ENCODE measurements at regions not wholly inside any gene's neighbourhood (a gene's known extent, or its start where the extent isn't known, plus 50 kb on each side); places are given as distances from the start of the nearest gene placed in this dataset.

DNA sequence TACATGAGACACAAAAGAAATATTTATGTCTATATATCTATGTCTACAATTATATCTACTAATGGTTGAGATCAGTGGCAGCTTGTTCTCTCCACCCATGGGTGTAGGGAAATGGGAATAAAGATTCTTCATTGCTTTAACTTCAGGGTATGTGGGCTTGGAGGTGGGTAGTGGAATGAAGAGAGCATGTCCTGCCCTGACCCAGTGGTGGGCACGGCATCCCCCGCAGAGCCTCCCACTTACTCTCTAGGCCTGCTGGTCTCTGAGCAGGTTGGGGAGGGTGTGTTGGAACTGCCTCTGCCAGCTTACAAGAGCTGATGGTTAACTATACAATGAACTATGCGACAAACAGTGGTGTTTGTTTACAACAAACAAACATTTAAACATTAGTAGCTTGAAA is 152.5 kb upstream of the SKOR2 start:
- TF ChIP-seq, protein P1, sequence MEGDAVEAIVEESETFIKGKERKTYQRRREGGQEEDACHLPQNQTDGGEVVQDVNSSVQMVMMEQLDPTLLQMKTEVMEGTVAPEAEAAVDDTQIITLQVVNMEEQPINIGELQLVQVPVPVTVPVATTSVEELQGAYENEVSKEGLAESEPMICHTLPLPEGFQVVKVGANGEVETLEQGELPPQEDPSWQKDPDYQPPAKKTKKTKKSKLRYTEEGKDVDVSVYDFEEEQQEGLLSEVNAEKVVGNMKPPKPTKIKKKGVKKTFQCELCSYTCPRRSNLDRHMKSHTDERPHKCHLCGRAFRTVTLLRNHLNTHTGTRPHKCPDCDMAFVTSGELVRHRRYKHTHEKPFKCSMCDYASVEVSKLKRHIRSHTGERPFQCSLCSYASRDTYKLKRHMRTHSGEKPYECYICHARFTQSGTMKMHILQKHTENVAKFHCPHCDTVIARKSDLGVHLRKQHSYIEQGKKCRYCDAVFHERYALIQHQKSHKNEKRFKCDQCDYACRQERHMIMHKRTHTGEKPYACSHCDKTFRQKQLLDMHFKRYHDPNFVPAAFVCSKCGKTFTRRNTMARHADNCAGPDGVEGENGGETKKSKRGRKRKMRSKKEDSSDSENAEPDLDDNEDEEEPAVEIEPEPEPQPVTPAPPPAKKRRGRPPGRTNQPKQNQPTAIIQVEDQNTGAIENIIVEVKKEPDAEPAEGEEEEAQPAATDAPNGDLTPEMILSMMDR (IDR thresholded peaks at IDR 0.05): no peak
- H3K9me3 ChIP-seq: no peaks in the 10 kb centered on the region
- ATAC-seq (ENCODE audit: insufficient number of reproducible peaks, low FRiP score, low read depth) (no peak), DNase-seq (ENCODE audit: low spot score) (no peak)
- no peak overlapping the region for H3K4me3 ChIP-seq
- H3K27me3 ChIP-seq (replicated peaks; ENCODE audit: insufficient read depth): no peaks in the 10 kb centered on the region
- H3K4me1 ChIP-seq (ENCODE audit: control insufficient read depth in 1 of 2, low read depth in 2 of 2): no peaks in the 10 kb centered on the region
- no peaks in the 10 kb centered on the region for H3K36me3 ChIP-seq
- no peak overlapping the region for H3K27ac ChIP-seq

- ATAC-seq (ENCODE audit: insufficient number of reproducible peaks, low FRiP score, low read depth) (no peak), DNase-seq (ENCODE audit: low spot score) (no peak)
- TF ChIP-seq, protein P1 (IDR thresholded peaks at IDR 0.05): no peak
- no peaks in the 10 kb centered on the region for H3K27me3 ChIP-seq (replicated peaks; ENCODE audit: insufficient read depth)
- no peak overlapping the region for H3K4me3 ChIP-seq
- no peaks in the 10 kb centered on the region for H3K36me3 ChIP-seq
- no peaks in the 10 kb centered on the region for H3K4me1 ChIP-seq (ENCODE audit: control insufficient read depth in 1 of 2, low read depth in 2 of 2)
- no peaks in the 10 kb centered on the region for H3K9me3 ChIP-seq
- H3K27ac ChIP-seq: no peak overlapping the region
Observed at GRCh38 chr18:47403317-47403716, 151.9 kb upstream of the SKOR2 start.

DNA sequence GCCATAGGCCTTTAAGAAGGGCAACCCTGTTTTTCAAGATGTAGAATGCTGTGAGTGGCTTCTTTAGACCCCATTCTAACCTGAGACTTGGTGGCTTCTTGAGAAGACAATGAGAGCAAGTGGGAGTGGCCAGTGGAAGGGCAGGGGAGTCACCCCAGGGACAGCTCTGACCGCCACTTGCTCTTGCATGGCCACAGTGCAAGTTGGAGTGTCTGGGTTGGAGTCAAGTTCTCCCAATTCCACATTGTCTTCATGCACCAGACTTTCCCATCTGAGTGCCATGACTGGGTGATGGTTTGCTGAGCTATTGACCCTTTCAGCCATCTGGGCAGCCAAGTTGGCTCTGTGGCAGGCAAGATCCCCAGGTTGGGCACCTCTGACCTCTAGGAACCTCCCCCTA is 148.0 kb upstream of the SKOR2 start:
- no peak overlapping the region for H3K4me3 ChIP-seq
- no peak overlapping the region for H3K27ac ChIP-seq
- H3K9me3 ChIP-seq: no peaks in the 10 kb centered on the region
- H3K36me3 ChIP-seq: no peaks in the 10 kb centered on the region
- DNase-seq (ENCODE audit: low spot score): no peak
- no peak for ATAC-seq (ENCODE audit: insufficient number of reproducible peaks, low FRiP score, low read depth)
- no peaks in the 10 kb centered on the region for H3K4me1 ChIP-seq (ENCODE audit: control insufficient read depth in 1 of 2, low read depth in 2 of 2)
- no peaks in the 10 kb centered on the region for H3K27me3 ChIP-seq (replicated peaks; ENCODE audit: insufficient read depth)
- TF ChIP-seq, protein P1 (IDR thresholded peaks at IDR 0.05): no peak

DNA sequence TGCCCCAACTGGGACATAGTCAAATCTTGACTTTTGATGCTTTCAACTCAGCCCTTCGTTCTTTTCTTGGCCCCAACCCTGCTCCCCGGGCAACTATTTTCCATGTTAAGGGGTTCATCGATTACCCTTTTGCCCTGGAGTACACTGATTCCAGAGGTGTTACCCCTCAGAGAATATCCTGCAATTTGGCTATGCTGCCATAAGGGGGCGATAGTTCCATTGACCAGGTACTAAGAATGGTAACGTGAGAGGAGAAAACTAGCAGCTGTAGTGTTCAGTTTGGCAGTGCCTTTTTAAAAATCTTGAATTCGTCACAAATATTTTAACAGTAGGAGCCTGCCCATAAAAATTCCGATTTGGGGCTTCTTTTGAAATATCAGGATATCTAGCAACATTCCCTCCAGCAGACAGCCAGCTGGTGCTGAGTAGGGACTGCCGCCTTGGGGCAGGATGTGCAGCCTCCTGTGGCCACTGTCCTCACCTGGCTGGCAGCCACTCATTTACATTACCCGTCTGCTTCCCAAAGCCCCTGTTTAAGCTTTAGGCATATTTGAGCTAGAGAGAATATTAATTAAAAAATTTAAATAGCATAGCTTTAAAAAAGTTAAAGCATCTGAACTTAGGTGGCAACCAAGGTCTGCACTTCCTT is 146.3 kb upstream of the SKOR2 start:
- no peak for DNase-seq (ENCODE audit: low spot score)
- Histone ChIP-seq H3K4me1 (ENCODE audit: control insufficient read depth in 1 of 2, low read depth in 2 of 2) (no peaks in the 10 kb centered on the region), H3K36me3 (no peaks in the 10 kb centered on the region), H3K4me3 (no peak overlapping the region), H3K27ac (no peak overlapping the region), H3K9me3 (no peaks in the 10 kb centered on the region), H3K27me3 (replicated peaks; ENCODE audit: insufficient read depth) (no peaks in the 10 kb centered on the region)
- TF ChIP-seq, protein P1 (IDR thresholded peaks at IDR 0.05): no peak
- ATAC-seq (ENCODE audit: insufficient number of reproducible peaks, low FRiP score, low read depth): no peak

DNA sequence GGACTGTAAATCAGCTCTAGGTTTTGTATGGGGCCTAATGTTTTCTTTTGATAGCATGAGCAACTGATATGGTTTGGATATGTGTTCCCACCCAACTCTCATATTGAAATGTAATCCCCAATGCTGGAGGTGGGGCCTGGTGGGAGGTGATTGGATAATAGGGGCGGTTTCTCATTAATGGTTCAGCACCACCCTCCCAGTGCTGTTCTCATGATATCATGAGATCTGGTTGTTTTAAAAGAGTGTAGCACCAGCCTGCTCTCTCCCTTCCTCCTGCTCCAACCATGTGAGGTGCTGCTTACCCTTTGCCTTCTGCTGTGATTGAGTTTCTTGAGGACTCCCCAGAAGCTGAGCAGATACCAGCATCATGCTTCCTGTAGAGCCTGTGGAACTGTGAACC is 140.2 kb upstream of the SKOR2 start:
- Histone ChIP-seq H3K27me3 (replicated peaks; ENCODE audit: insufficient read depth) (no peaks in the 10 kb centered on the region), H3K4me1 (ENCODE audit: control insufficient read depth in 1 of 2, low read depth in 2 of 2) (no peaks in the 10 kb centered on the region), H3K9me3 (no peaks in the 10 kb centered on the region), H3K27ac (no peak overlapping the region), H3K4me3 (no peak overlapping the region), H3K36me3 (no peaks in the 10 kb centered on the region)
- no peak for DNase-seq (ENCODE audit: low spot score)
- no peak for ATAC-seq (ENCODE audit: insufficient number of reproducible peaks, low FRiP score, low read depth)
- TF ChIP-seq, protein P1 (IDR thresholded peaks at IDR 0.05): no peak

All from thoracic aorta (tissue), 2 donors.